HEK293T (cell line): ENCODE measurements at regions not wholly inside any gene's neighbourhood (a gene's known extent, or its start where the extent isn't known, plus 50 kb on each side); places are given as distances from the start of the nearest gene placed in this dataset.

Source experiments
- BHLHE40 ChIP-seq: fragments of 450-650 bp; IDR thresholded peaks from 2 replicates; pipeline ENCODE4 v1.6.1; 2016; ENCODE audit warnings: mild to moderate bottlenecking, moderate library complexity, borderline replicate concordance
- ELF4 ChIP-seq: fragments of 450-650 bp; IDR thresholded peaks from 2 replicates; pipeline ENCODE4 v1.6.1; 2017; ENCODE audit warnings: antibody characterized with exemption
- FOXA1 ChIP-seq: fragments of 450-650 bp; IDR thresholded peaks from 2 replicates; pipeline ENCODE4 v1.6.1; 2016; ENCODE audit warnings: mild to moderate bottlenecking
- FOXK2 ChIP-seq: fragments of 450-650 bp; IDR thresholded peaks from 2 replicates; pipeline ENCODE4 v1.6.1; 2016; ENCODE audit warnings: mild to moderate bottlenecking
- FOXM1 ChIP-seq: fragments of 450-650 bp; IDR thresholded peaks from 2 replicates; pipeline ENCODE4 v1.6.1; 2017; ENCODE audit warnings: mild to moderate bottlenecking, borderline replicate concordance
- HDGF ChIP-seq: fragments of 450-650 bp; IDR thresholded peaks from 2 replicates; pipeline ENCODE4 v1.6.1; 2017; ENCODE audit warnings: antibody characterized with exemption, borderline replicate concordance
- LEF1 ChIP-seq: fragments of 450-650 bp; IDR thresholded peaks from 2 replicates; pipeline ENCODE4 v1.6.1; 2017; ENCODE audit warnings: mild to moderate bottlenecking, borderline replicate concordance
- NFRKB ChIP-seq: fragments of 450-650 bp; IDR thresholded peaks from 2 replicates; pipeline ENCODE4 v1.6.1; 2016; ENCODE audit warnings: mild to moderate bottlenecking, moderate library complexity
- SP1 ChIP-seq: fragments of 450-650 bp; IDR thresholded peaks from 2 replicates; pipeline ENCODE4 v1.6.1; 2017
- SUZ12 ChIP-seq: fragments of 450-650 bp; IDR thresholded peaks from 2 replicates; pipeline ENCODE4 v1.6.1; 2016; ENCODE audit warnings: mild to moderate bottlenecking
- TARDBP ChIP-seq: fragments of 450-650 bp; IDR thresholded peaks from 2 replicates; pipeline ENCODE4 v1.6.1; 2016
- ZNF384 ChIP-seq: fragments of 450-650 bp; IDR thresholded peaks from 2 replicates; pipeline ENCODE4 v1.6.1; 2016

DNA sequence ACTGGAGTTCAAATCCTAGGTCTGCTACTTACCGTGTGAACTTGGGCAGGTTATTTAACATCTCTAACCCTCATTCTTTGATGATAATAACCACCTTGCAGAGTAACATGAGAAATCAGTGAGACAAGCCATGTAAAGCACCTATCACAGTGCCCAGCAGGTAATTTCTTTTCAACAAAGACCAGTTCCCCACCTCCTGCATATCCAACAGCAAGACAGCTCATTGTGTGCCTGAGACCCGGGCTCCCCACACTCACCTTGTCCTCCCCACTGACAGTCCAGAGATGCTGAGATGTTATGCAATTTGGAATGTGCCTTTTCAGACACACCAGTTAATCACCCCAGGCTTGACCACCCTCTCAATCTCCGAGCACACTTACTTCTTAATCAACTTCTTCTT is 367.6 kb upstream of the DAB1 start:
- TF ChIP-seq BHLHE40, result no peak
- no peak for TF ChIP-seq FOXK2
- TF ChIP-seq FOXA1, result no peak
- TF ChIP-seq ZNF384, result no peak
- TF ChIP-seq SP1, result no peak
- no peak for TF ChIP-seq LEF1
- no peak for TF ChIP-seq SUZ12
- no peak for TF ChIP-seq NFRKB
- TF ChIP-seq ELF4, result no peak
- TF ChIP-seq TARDBP, result no peak
- TF ChIP-seq FOXM1, result no peak
- no peak for TF ChIP-seq HDGF
